ENCODE measurements at regions not wholly inside any gene's neighbourhood (a gene's known extent, or its start where the extent isn't known, plus 50 kb on each side); places are given as distances from the start of the nearest gene placed in this dataset.

GRCh38 chr13:78201411-78201810, 282.8 kb upstream of the EDNRB start:
- TF ChIP-seq CTCF (IDR thresholded peaks at IDR 0.05; ENCODE audit: low read depth, low read length, poor library complexity, severe bottlenecking) (no peak), EZH2phosphoT487 (IDR thresholded peaks at IDR 0.05; ENCODE audit: borderline replicate concordance, low read length) (no peak)

Measured in DOHH2 (cell line).